GOT3 (cell line): ENCODE measurements at regions not wholly inside any gene's neighbourhood (a gene's known extent, or its start where the extent isn't known, plus 50 kb on each side); places are given as distances from the start of the nearest gene placed in this dataset.
"Not testable (repeated sequence)": the region's sequence is repeated elsewhere in the genome, so short reads cannot be mapped to it uniquely, and the experiment has no call there.

Source experiments
- DNase-seq: peaks from one replicate; lab custom pipeline; 2025; ENCODE audit warnings: mixed read lengths; lab: John Stamatoyannopoulos, UW

GRCh38 chr5:116740771-116741170 lies 166.1 kb upstream of the SEMA6A start:
- no peak for DNase-seq

DNA sequence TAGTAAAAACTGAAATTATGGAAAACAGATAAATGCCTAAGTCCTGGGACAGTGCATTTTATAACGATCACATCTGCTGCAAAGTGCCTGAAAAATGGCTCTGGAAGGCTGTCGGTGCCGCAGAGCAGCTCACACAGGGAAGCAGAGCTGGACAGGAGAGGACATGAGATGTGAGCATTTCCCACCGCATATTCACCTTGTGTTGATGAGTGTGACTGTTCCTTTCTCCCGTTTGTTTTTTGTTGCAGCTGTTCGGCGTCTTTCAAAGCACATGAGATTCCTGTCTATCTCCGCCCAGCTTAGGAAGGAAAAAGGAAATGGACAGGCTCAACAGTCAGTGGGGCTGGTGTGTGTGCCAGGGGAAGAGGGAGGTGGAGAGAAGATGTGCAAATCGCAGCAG lies 164.9 kb upstream of the SEMA6A start:
- DNase-seq, result no peak

- DNase-seq, result no peak
Measured at GRCh38 chr5:116738615-116739261, 164.1 kb upstream of the SEMA6A start.

- DNase-seq, result no peak
Measured at GRCh38 chr5:116738239-116738614, 163.6 kb upstream of the SEMA6A start.

- DNase-seq, result no peak
Measured at GRCh38 chr5:116736671-116737070, 162.0 kb upstream of the SEMA6A start.

DNA sequence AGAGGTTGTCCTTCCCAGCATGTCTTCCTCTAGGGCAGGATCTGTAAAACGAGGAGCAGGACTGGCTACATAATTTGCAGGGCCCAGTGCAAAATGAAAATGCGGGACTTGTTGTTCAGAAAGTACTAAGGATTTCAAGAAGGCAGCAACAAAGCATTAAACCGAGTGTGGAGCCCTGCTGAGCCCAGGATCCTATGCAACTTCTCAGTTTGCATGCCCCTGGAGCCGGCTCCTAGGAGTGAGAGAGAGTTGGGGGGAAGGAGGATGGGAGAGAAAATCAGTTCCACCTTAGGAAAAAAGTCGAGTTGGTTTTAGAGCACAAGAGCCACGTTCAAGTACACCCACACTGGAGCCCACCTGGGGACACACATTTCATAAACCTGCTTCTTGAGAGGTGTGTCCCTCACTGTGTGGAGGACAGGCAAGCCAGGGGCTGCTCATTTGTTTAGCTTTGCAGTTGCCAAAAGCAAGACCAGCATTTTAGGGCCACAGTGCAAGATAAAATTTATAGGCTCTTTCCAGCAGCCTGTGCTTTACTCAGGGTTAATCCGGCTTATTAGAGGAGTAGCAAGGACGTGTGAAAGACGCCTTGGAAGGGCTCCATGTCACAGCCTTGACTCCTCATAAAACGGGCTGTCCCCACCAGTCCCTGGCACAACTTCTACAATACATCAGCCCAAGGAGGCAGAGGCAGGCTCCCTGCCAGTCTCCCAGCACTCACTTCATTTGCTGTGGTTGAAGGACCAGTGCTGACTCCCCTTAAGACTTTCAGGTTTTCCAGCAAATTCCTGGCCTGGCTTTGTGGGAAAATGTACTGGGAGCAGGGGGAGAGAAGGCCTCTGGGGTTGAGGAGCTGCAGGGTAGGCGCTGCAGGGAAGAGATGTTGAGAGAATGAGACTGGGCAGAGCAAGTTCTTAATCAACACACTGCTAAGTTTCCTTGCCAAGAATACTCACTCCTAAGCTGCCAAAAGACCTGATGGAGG lies 159.7 kb upstream of the SEMA6A start:
- DNase-seq, result no peak

- no peak for DNase-seq
Measured at GRCh38 chr5:116732591-116732990, 158.0 kb upstream of the SEMA6A start.

GRCh38 chr5:116731432-116731831 lies 156.8 kb upstream of the SEMA6A start:
- DNase-seq, result no peak

DNA sequence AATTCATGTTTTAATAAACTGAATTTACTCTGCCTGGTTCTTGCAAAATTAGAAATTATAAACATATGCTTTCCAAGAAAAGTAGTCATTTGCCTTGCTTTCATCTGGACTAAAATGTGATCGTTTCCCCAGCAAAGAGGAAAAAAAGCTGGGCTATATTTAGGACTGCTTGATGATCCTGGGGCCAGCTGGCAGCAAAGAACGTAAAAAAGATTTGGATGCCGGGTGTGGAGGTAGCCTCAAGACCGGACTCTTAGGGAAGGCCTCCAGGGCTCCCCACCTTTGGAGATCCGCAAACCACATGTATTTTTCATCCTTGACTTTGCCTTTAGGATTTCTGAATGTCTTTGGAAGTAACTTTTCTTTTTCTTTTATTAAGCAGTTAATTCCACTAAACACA lies 156.1 kb upstream of the SEMA6A start:
- DNase-seq, result no peak

DNA sequence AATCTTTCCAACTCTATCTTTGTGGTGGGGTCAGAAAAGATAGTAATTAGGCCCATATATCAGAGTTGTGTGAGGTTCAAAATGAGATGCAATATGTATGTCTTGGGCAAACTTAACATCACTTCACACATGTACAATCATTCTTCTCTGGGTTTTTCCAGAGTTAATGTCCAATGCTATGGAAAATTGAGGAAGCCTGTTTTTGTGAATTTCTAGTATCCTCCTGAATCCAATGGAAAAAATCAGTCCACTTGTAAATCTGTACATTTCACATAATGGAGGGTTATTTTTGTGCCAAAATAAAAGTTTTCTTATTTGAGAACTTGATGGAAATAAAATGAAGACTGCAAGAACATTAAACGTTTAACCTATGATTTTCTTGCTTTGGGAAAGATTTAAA lies 155.6 kb upstream of the SEMA6A start:
- DNase-seq, result no peak

- no peak for DNase-seq
Measured at GRCh38 chr5:116727248-116727647, 152.6 kb upstream of the SEMA6A start.

DNA sequence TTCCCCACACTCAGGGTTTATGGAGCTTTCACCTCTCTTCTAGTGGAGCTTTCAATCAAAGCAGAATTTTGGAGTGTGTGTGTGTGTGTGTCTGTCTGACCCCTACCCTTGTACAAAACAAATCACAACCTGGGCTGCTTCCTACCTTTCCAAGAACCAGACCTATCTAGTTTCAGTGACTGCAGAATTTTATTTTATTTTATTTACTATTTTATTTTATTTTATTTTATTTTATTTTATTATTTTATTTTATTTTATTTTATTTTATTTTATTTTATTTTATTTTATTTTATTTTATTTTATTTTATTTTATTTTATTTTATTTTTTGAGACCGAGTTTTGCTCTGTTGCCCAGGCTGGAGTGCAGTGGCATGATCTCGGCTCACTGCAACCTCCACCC lies 151.6 kb upstream of the SEMA6A start:
- DNase-seq, result not testable (repeated sequence)

GRCh38 chr5:116724971-116725370 lies 150.3 kb upstream of the SEMA6A start:
- no peak for DNase-seq

DNA sequence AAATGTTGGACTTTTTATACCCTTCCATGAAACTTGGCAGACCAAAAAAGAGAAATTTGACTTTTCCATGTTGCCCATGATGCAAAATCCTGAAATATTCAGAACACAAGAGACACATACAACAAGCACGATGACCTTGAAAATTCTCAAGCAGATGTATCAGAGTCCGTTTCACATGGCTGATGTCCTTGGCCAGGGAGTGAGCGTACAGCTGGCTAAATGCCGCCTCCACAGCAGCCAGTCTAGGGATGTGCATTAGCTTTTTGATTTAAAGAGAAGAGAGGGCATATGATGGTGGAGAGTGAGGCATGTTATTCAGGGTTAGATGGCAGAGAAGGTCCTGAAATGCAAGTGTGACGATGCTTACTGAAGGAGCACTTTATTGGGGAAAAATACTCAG lies 148.0 kb upstream of the SEMA6A start:
- no peak for DNase-seq

DNA sequence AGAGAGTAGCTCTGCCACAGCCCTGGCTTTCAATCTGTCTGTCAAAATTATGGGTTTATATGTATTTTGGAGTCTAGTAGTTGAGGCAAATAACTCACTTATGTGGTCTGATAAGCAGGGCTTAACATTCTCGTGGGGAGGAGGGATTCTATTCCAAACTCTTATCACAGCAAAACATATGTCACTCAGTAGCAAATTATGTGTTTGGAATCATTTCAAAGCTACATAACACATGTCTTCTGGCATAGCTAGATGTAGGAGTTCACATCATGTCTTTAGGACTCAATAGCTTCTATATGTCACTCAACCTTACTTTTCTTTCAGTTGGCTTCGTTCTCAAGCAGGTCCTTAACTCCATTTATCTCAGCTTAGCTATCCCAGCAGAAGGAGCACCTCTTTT lies 144.5 kb upstream of the SEMA6A start:
- DNase-seq, result no peak

DNA sequence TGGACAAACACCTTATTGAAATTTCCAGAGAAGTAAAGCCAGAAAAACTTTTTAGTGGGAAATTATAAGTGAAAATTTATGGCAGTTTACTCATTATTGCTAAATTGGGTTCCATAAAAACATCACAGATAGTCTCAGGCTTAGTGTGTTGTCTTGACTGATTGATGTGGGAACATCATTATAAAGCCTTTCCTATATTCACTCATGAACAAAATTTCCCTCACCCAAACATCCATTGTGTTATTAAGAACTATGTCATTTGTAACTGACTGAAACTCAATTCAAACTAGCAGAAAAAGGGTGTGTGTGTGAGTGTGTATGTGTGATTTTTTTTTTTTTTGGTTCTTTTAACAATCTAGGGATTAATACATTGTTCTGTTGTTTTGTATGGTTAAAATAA lies 143.7 kb upstream of the SEMA6A start:
- DNase-seq, result no peak

GRCh38 chr5:116709082-116709481 lies 134.5 kb upstream of the SEMA6A start:
- DNase-seq, result no peak

DNA sequence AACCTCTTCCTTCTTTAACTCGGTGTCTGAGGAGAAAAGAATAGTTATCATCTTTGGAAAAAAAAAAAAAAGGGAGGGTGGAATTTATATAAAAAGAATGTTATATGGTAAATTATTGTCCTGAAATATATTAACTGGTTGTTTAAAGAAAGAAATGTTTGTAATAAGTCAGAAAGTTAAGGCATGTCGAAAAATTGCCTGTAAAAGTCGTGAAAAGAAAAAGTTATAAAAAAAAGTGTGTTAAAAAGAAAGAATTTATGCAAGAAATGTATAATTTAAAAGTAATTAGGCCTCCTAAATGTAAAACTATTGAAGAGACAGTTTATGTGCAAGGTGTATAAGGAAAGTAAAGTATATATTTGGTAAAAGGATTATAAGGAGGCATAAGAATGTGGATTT lies 130.5 kb upstream of the SEMA6A start:
- not testable (repeated sequence) for DNase-seq

DNA sequence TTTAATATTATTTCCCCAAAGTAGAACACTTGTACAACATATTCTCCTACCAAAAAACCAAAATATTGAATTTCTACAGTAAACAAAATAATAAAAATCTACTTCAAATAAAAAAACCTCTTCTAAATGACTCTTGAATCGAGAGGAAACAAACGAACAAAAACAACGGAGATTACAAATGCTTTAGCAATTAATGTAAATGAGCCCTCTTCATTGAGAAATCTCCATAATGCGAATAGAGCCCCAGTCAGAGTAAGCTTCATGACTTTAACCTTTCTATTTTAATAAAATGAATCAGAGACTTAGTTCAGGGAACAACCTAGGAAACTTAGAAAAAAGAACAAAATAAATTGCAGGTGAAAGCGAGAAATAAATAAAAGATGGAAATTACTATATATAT lies 129.3 kb upstream of the SEMA6A start:
- no peak for DNase-seq

GRCh38 chr5:116703328-116703727 lies 128.7 kb upstream of the SEMA6A start:
- DNase-seq, result no peak

DNA sequence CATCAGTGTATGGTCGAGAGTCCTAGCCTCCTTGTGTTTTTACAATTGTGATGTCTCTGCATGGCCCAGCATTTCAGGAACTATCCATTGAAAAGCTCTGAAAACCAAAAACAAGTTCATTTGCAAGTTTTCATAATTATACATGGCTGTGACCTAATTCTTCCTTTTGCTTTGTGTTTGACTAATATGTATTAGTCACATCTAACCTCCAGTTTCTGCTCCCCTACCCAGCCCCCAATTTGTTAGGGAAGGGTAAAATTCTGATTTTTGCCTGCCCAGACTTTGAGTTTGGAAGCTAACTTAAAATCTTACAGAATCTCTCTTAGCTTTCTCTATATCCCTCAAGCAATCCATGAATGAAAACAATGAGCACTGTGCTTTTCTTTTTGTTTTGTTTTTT lies 128.2 kb upstream of the SEMA6A start:
- no peak for DNase-seq

GRCh38 chr5:116699332-116699731 lies 124.7 kb upstream of the SEMA6A start:
- no peak for DNase-seq

DNA sequence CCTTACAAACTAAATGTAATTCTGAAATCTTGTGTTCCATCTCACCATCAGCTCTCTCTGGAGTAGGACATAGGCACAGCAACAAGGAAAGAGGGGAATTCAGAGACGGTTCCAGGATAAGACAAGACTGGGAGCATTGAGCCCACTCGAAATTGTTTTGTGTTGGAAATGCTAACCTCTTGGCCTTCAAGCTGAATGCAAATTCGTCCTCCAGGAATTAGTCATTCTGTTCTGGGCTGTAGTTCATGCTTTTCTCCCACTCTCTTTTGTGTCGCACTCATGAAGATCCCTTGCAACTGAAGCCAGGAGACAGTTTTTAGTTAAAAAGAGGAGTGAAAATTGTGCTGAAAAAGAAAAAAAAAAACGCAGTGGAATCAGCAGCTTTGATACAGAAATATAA lies 121.7 kb upstream of the SEMA6A start:
- DNase-seq, result no peak
